ENCODE measurements at regions not wholly inside any gene's neighbourhood (a gene's known extent, or its start where the extent isn't known, plus 50 kb on each side); places are given as distances from the start of the nearest gene placed in this dataset.
"Not testable (repeated sequence)": the region's sequence is repeated elsewhere in the genome, so short reads cannot be mapped to it uniquely, and the experiment has no call there.

GRCh38 chr13:107644136-107644535 lies 571.2 kb downstream of the LIG4 start:
- no peak for DNase-seq

GRCh38 chr13:107643615-107644014 lies 571.7 kb downstream of the LIG4 start:
- DNase-seq, result no peak

- DNase-seq, result no peak
Measured at GRCh38 chr13:107642831-107643230, 572.5 kb downstream of the LIG4 start.

- DNase-seq, result no peak
Measured at GRCh38 chr13:107641574-107641973, 573.8 kb downstream of the LIG4 start.

- no peak for DNase-seq
Measured at GRCh38 chr13:107625648-107626047, 589.7 kb downstream of the LIG4 start.

- DNase-seq, result no peak
Measured at GRCh38 chr13:107617527-107617926, 597.8 kb downstream of the LIG4 start.

- DNase-seq, result no peak
Measured at GRCh38 chr13:107612376-107612775, 603.0 kb downstream of the LIG4 start.

GRCh38 chr13:107608736-107609135 lies 606.6 kb downstream of the LIG4 start:
- DNase-seq, result no peak

- DNase-seq, result no peak
Measured at GRCh38 chr13:107600971-107601370, 614.4 kb downstream of the LIG4 start.

GRCh38 chr13:107596306-107596705 lies 619.0 kb downstream of the LIG4 start:
- DNase-seq, result not testable (repeated sequence)

GRCh38 chr13:107590556-107590955 lies 624.8 kb downstream of the LIG4 start:
- DNase-seq, result no peak

GRCh38 chr13:107587681-107588080 lies 627.7 kb downstream of the LIG4 start:
- no peak for DNase-seq

GRCh38 chr13:107586216-107586615 lies 629.1 kb downstream of the LIG4 start:
- DNase-seq, result no peak

- no peak for DNase-seq
Measured at GRCh38 chr13:107585469-107586180, 629.7 kb downstream of the LIG4 start.

- no peak for DNase-seq
Measured at GRCh38 chr13:107582171-107582570, 633.2 kb downstream of the LIG4 start.

GRCh38 chr13:107580741-107581412 lies 634.5 kb downstream of the LIG4 start:
- no peak for DNase-seq

GRCh38 chr13:107576430-107576829 lies 638.9 kb downstream of the LIG4 start:
- no peak for DNase-seq

GRCh38 chr13:107574517-107575210 lies 640.7 kb downstream of the LIG4 start:
- no peak for DNase-seq

- DNase-seq, result no peak
Measured at GRCh38 chr13:107573184-107573583, 642.2 kb downstream of the LIG4 start.

GRCh38 chr13:107572156-107572555 lies 643.2 kb downstream of the LIG4 start:
- DNase-seq, result no peak

GRCh38 chr13:107568181-107568580 lies 647.2 kb downstream of the LIG4 start:
- DNase-seq, result no peak

- DNase-seq, result no peak
Measured at GRCh38 chr13:107563099-107563925, 652.0 kb downstream of the LIG4 start.

- DNase-seq, result no peak
Measured at GRCh38 chr13:107562203-107562602, 653.1 kb downstream of the LIG4 start.

Measured in stimulated activated naive CD4-positive, alpha-beta T cell (primary cell).